ENCODE measurements at regions not wholly inside any gene's neighbourhood (a gene's known extent, or its start where the extent isn't known, plus 50 kb on each side); places are given as distances from the start of the nearest gene placed in this dataset.

DNA sequence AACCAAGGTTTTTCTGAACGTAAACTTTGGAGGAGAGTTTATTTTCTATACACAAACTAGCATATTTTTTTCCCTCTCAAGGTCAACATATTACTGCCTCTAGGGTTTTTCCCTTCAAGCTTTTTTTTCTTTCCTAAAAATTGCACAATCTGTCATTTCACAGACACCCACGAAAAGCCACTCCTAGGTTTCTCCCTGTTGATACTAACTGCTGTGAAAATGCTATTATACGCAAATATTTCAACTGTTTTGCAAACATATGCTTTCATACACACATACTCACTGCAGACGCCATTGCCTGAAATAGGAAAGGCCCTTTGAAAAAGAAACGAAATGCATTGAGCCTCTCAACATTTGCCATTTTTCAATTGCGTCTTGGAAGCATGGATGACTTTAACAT is 333.0 kb downstream of the CD83 start:
- TF ChIP-seq, protein P1, sequence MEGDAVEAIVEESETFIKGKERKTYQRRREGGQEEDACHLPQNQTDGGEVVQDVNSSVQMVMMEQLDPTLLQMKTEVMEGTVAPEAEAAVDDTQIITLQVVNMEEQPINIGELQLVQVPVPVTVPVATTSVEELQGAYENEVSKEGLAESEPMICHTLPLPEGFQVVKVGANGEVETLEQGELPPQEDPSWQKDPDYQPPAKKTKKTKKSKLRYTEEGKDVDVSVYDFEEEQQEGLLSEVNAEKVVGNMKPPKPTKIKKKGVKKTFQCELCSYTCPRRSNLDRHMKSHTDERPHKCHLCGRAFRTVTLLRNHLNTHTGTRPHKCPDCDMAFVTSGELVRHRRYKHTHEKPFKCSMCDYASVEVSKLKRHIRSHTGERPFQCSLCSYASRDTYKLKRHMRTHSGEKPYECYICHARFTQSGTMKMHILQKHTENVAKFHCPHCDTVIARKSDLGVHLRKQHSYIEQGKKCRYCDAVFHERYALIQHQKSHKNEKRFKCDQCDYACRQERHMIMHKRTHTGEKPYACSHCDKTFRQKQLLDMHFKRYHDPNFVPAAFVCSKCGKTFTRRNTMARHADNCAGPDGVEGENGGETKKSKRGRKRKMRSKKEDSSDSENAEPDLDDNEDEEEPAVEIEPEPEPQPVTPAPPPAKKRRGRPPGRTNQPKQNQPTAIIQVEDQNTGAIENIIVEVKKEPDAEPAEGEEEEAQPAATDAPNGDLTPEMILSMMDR (IDR thresholded peaks at IDR 0.05): no peak
- no peak for TF ChIP-seq POLR2A (IDR thresholded peaks at IDR 0.05)
